ENCODE measurements at regions not wholly inside any gene's neighbourhood (a gene's known extent, or its start where the extent isn't known, plus 50 kb on each side); places are given as distances from the start of the nearest gene placed in this dataset.

DNA sequence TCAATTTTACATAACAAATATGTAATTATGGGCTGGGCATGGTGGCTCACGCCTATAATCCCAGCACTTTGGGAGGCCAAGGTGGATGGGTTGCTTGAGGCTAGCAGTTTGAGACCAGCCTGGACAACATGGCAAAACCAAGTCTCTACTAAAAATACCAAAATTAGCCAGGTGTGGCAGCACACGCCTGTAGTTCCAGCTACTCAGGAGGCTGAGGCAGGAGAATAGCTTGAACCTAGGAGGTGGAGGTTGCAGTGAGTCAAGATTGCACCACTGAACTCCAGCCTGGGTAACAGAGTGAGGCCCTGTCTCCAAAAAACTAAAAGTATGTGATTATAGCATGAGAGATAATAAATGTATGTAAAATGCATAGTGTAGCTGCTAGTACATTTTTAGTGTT is 229.0 kb downstream of the PPARGC1A start:
- DNase-seq (ENCODE audit: low spot score), result no peak

DNA sequence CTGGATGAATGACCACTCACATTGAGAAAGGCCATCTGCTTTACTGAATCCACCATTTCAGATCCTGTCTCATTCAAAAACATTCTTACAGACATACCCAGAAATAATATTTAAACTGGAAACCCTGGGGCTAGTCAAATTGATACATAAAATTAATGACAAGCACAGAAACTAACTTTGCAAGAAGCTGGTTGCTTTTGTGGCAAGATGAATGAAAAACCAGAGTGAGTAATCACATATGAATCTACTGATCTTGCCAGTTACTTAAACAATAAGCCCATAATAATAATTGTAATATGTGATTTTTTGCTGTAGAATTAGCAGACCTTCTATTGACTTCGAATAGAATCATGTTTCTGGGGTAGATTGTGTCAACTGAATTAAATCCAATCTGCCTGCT is 235.1 kb downstream of the PPARGC1A start:
- DNase-seq (ENCODE audit: low spot score), result no peak

- DNase-seq (ENCODE audit: low spot score), result no peak
These were observed 240.8 kb downstream of the PPARGC1A start for GRCh38 chr4:23648854-23649596.

GRCh38 chr4:23635468-23635867 is 254.4 kb downstream of the PPARGC1A start:
- no peak for DNase-seq (ENCODE audit: low spot score)

DNA sequence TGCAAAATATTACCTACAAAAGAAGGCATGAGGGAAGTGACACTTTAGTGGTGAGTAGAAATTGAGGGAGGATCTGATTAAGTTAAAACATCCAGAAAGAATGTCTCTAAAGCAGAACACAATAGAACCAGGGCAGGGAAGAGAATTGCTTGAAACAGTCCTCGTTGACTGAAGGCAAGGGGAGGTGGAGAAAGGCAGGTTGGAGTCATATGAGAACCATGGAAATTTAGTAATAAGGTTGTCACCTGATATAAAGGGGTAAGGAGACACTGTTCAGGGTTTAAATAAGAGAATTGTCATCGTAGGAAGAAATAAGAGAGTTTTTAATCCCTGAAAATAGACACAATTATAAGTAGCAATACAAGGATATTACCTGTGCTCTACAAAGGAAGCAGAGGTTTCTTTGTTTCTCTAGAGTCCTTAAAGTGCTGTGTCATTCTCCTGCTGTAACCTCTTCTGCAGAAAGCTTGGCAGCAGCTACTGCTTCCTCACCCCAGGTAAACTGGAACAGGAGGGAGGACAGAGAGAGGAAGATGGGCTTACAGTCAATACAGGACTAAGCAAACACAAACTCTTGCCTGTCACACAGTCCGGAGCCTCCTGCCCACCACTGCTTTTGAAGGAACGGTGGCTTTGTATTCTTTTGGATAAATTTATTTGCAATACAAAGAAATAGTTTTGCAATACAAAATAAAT is 258.4 kb downstream of the PPARGC1A start:
- DNase-seq (ENCODE audit: low spot score), result no peak

GRCh38 chr4:23630110-23630509 is 259.7 kb downstream of the PPARGC1A start:
- no peak for DNase-seq (ENCODE audit: low spot score)

GRCh38 chr4:23629421-23629820 is 260.4 kb downstream of the PPARGC1A start:
- DNase-seq (ENCODE audit: low spot score), result no peak

GRCh38 chr4:23614284-23614892 is 275.5 kb downstream of the PPARGC1A start:
- no peak for DNase-seq (ENCODE audit: low spot score)

DNA sequence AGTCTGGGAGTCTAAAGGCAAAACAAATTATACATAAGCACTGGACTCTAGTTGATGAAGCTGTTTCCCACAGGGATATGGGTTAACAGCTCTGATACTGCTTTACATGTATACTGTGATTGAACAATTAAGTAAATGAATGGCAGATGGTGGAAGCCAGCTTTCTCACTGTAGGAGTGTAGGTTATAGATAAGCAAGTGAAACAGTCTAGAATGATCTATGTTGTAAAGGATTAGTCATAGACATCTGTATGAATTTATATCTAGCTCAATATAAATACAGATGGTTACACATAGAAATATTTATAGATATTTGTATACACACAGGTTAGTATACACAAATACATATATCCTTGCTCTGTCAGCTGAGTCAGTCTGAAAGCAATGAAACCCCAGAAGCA is 276.1 kb downstream of the PPARGC1A start:
- no peak for DNase-seq (ENCODE audit: low spot score)

- DNase-seq (ENCODE audit: low spot score), result no peak
These were observed 287.1 kb downstream of the PPARGC1A start for GRCh38 chr4:23602720-23603119.

DNA sequence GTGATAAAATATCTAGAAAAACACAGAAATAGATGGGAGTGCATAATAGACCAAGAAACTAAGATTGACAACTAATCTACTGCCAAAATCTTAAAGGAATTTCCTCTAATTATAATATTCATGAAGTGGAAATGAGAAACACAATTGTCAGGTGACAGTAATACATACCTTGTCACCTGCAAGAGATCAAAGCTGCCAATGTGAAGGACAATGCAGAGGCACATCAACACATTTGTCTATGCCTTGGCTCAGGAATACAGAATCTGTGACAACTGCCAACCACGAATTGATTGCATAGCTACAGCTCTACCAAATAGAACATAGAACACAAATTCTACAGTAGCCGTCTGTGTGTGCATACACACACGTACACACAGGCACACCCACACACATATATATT is 295.7 kb downstream of the PPARGC1A start:
- DNase-seq (ENCODE audit: low spot score), result no peak

GRCh38 chr4:23590431-23590830 is 299.4 kb downstream of the PPARGC1A start:
- DNase-seq (ENCODE audit: low spot score), result no peak

DNA sequence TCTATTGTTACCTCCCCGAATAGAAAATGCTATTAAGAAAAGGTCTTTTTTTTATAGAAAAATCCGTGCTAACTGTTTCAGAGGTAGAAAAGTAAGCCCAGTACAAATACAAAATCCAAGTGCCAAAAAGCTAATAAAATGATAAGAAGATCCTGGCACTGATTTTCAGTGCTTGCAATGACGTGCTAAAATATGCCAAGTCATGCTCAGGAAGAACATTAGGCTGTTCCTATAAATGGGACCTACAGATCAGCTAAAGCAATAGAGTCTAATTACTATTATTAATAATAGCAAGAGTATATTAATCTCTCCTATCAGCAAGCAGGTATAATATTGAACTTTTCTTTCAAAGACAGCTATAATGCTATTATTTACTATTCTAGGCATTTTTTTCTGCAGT is 305.8 kb downstream of the PPARGC1A start:
- no peak for DNase-seq (ENCODE audit: low spot score)

DNA sequence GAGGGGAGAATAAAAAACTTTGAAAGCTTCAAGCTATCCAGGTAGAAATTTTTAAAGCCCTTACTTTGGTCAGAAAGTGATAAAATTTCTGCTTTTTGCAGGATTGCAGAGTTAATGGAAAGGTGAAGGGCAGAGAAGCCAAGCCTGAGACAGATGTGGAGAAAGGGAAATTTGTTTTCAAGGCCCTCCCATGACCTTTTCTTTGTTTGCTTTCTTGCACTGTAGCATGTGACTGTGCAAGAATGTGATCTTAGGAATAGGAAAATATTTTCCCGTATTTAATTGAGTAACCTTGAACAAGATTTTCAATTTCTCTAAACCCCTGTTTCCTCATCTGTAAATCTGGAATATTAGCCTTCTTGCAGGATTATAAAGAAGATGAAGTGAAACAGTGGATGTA is 307.2 kb downstream of the PPARGC1A start:
- no peak for DNase-seq (ENCODE audit: low spot score)

DNA sequence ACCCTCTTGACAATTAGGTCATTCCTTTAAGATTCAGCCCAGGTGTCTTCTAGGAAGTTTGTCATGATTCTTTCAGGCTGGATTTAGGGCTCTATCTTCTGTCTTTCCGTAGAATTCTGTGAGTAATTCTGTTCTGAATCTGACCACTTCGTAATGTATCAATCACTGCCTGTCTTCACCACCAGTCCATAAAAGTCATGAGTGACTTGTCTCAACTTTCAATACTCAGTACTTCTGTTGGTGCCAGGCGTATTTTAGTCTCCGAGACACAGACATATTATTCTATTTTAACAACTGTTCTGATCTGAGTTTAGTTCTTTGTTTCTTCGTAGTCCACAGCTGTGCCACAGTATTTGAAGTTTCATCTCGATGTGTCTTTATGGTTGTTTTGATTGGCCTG is 310.7 kb downstream of the PPARGC1A start:
- DNase-seq (ENCODE audit: low spot score), result no peak

- DNase-seq (ENCODE audit: low spot score), result no peak
These were observed 312.4 kb downstream of the PPARGC1A start for GRCh38 chr4:23577398-23577797.

- DNase-seq (ENCODE audit: low spot score), result no peak
These were observed 317.5 kb downstream of the PPARGC1A start for GRCh38 chr4:23572382-23572781.

GRCh38 chr4:23567338-23567737 is 322.5 kb downstream of the PPARGC1A start:
- DNase-seq (ENCODE audit: low spot score), result no peak

- no peak for DNase-seq (ENCODE audit: low spot score)
These were observed 329.1 kb downstream of the PPARGC1A start for GRCh38 chr4:23560748-23561147.

- no peak for DNase-seq (ENCODE audit: low spot score)
These were observed 331.7 kb downstream of the PPARGC1A start for GRCh38 chr4:23558101-23558500.

- DNase-seq (ENCODE audit: low spot score), result no peak
These were observed 342.2 kb downstream of the PPARGC1A start for GRCh38 chr4:23547601-23548000.

GRCh38 chr4:23547096-23547495 is 342.8 kb downstream of the PPARGC1A start:
- DNase-seq (ENCODE audit: low spot score), result no peak

GRCh38 chr4:23539969-23540569 is 349.8 kb downstream of the PPARGC1A start:
- no peak for DNase-seq (ENCODE audit: low spot score)

Measured in hematopoietic multipotent progenitor cell treated with erythropoietin and hydrocortisone succinate and interleukin-3 and kit ligand, for 17 days (in vitro differentiated cells).